H1 (cell line): ENCODE measurements at regions not wholly inside any gene's neighbourhood (a gene's known extent, or its start where the extent isn't known, plus 50 kb on each side); places are given as distances from the start of the nearest gene placed in this dataset.

Source experiments
- ASH2L ChIP-seq: fragments of 200-600, 300-600 bp; sonication (generic); IDR thresholded peaks from one replicate; pipeline ENCODE4 v1.7.1; 2017; ENCODE audit warnings: low read length
- CEBPB ChIP-seq: IDR thresholded peaks from 2 replicates; pipeline ENCODE4 v1.6.1; 2012; ENCODE audit warnings: low read depth, low read length
- CHD2 ChIP-seq: IDR thresholded peaks from 2 replicates; pipeline ENCODE4 v1.6.1; 2012; ENCODE audit warnings: low read length, improper control_type of control experiment
- CTCF ChIP-seq, 3 experiments: IDR thresholded peaks; 1 replicate in 2 of 3; 2 replicates in 1 of 3; pipeline versions ENCODE4 v1.5.1 to v1.6.1; 2011; ENCODE audit warnings: low read length in 3 of 3, mild to moderate bottlenecking in 3 of 3, inconsistent platforms in 2 of 3, low read depth in 1 of 3, moderate library complexity in 1 of 3; ENCODE audit not compliant: insufficient read depth in 1 of 3; ENCODE audit errors: control extremely low read depth in 1 of 3
- EP300 ChIP-seq, 2 experiments: IDR thresholded peaks; 1 replicate in 1 of 2; 2 replicates in 1 of 2; pipeline ENCODE4 v1.6.1; 2011 to 2012; ENCODE audit warnings: low read depth in 2 of 2, low read length in 2 of 2, mild to moderate bottlenecking in 2 of 2, borderline replicate concordance in 1 of 2, inconsistent platforms in 1 of 2, moderate library complexity in 1 of 2
- JUN ChIP-seq: IDR thresholded peaks from 2 replicates; pipeline ENCODE4 v1.6.1; 2011; ENCODE audit warnings: low read depth, mild to moderate bottlenecking, improper control_type of control experiment, low read length
- JUND ChIP-seq: IDR thresholded peaks from 2 replicates; pipeline ENCODE4 v1.6.1; 2011; ENCODE audit warnings: mild to moderate bottlenecking, improper control_type of control experiment, low read length
- POLR2A ChIP-seq, 2 experiments: IDR thresholded peaks; 1 replicate in 1 of 2; 2 replicates in 1 of 2; pipeline ENCODE4 v1.6.1; 2011; ENCODE audit warnings: low read depth in 2 of 2, low read length in 2 of 2, mild to moderate bottlenecking in 2 of 2; ENCODE audit errors: control extremely low read depth in 1 of 2
- TAF1 ChIP-seq: IDR thresholded peaks from 2 replicates; pipeline ENCODE4 v1.6.1; 2011; ENCODE audit warnings: mild to moderate bottlenecking, low read depth, low read length
- USF2 ChIP-seq: IDR thresholded peaks from 2 replicates; pipeline ENCODE4 v1.6.1; 2011; ENCODE audit warnings: low read length, improper control_type of control experiment
- ZNF274 ChIP-seq: IDR thresholded peaks from 2 replicates; pipeline ENCODE4 v1.7.0; 2012; ENCODE audit warnings: low read length, borderline replicate concordance; ENCODE audit errors: extremely low read depth

- no peak for TF ChIP-seq CTCF (IDR thresholded peaks at IDR 0.05; ENCODE audit: control extremely low read depth in 1 of 3, insufficient read depth in 1 of 3, low read depth in 1 of 3, low read length in 3 of 3)
- TF ChIP-seq EP300 (IDR thresholded peaks at IDR 0.05; ENCODE audit: borderline replicate concordance in 1 of 2, low read depth in 2 of 2, low read length in 2 of 2) = no peak
- TF ChIP-seq POLR2A (IDR thresholded peaks at IDR 0.05; ENCODE audit: control extremely low read depth in 1 of 2, low read depth in 2 of 2, low read length in 2 of 2) = no peak
- TF ChIP-seq CEBPB = no peak
- TF ChIP-seq ZNF274 = no peak
- no peak for TF ChIP-seq TAF1
- TF ChIP-seq ASH2L = no peak
- TF ChIP-seq JUND = no peak
- no peak for TF ChIP-seq CHD2
- TF ChIP-seq JUN = no peak
- no peak for TF ChIP-seq USF2
Observed at GRCh38 chr18:78925557-78926242, 53.9 kb upstream of the SALL3 start.
